Right lobe of liver (tissue), 6 donors: ENCODE measurements at regions not wholly inside any gene's neighbourhood (a gene's known extent, or its start where the extent isn't known, plus 50 kb on each side); places are given as distances from the start of the nearest gene placed in this dataset.

Experiments
- ATAC-seq, 4 donors: fragments of 200-7000 bp; cut with Tn5 transposase; one replicate each; pipeline ENCODE4 v1.9.1; 2020; ENCODE audit warnings: mild to moderate bottlenecking in 4 of 4, moderate library complexity in 4 of 4
- DNase-seq, 3 donors: peaks; one replicate each; pipeline ENCODE4 v3.0.0-alpha.2; 2020
- H3K27ac ChIP-seq, 3 donors: fragments of 200-600 bp; one replicate each; pipeline ENCODE4 v1.8.0; 2022
- H3K27me3 ChIP-seq, 2 donors: fragments of 200-600 bp; one replicate each; pipeline ENCODE4 v1.8.0; 2022
- H3K36me3 ChIP-seq, 4 donors: fragments of 200-600 bp; sonication (generic) in 1 of 4; one replicate each; pipeline versions ENCODE4 v1.5.1 to v1.8.0; 2017 to 2022; ENCODE audit warnings: control low read depth in 1 of 4
- H3K4me1 ChIP-seq, 4 donors: fragments of 200-600 bp; sonication (generic) in 1 of 4; one replicate each; pipeline versions ENCODE4 v1.5.1 to v1.8.0; 2017 to 2022; ENCODE audit warnings: control low read depth in 1 of 4
- H3K4me3 ChIP-seq, 3 donors: fragments of 200-600 bp; one replicate each; pipeline ENCODE4 v1.8.0; 2022
- H3K9me3 ChIP-seq, 4 donors: fragments of 200-600 bp; sonication (generic) in 1 of 4; one replicate each; pipeline versions ENCODE4 v1.5.1 to v1.8.0; 2017 to 2022; ENCODE audit warnings: control low read depth in 1 of 4
- POLR2A ChIP-seq: fragments of 450-650 bp; IDR thresholded peaks from one replicate; pipeline ENCODE4 v1.6.1; 2017; ENCODE audit warnings: antibody characterized with exemption, mild to moderate bottlenecking
- WGBS: methylation state at CpG from one replicate; pipeline ENCODE4 v1.1.6; 2018; ENCODE audit warnings: low coverage, low lambda C conversion rate; ENCODE audit not compliant: insufficient coverage; ENCODE audit errors: missing lambda C conversion rate; 5-methylcytosine and 5-hydroxymethylcytosine counted together
- intact Hi-C, 2 donors: fragments of 100-400 bp; cut with DNase I; formaldehyde crosslinking; loops; one replicate each; pipeline versions ENCODE4 v1.11.2 to v1.14.1; 2022
- small RNA-seq, 2 experiments: library from RNA; depleted of rRNA; stranded (forward); fragments of <200 nt; gene quantifications; one replicate each; pipeline ENCODE3, GENCODE V24; 2016
- TF ChIP-seq, protein P1 (sequence below), 4 donors: fragments of 200-600 bp in 3 of 4; fragments of 450-650 bp in 1 of 4; IDR thresholded peaks; one replicate each; pipeline versions ENCODE4 v1.5.1 to v1.8.0; 2016 to 2022; ENCODE audit warnings: antibody characterized with exemption in 4 of 4, mild to moderate bottlenecking in 2 of 4
- donor health status: DM: no; HTN: yes; CAD: no.
- donor health status: DM: no; HTN: no; CAD: no.
- donor health status: DM: no; HTN: no; CAD: no.
- donor health status: DM: no; HTN: yes; CAD: no.
- donor health status: DM: no; HTN: yes; CAD: no.

DNA sequence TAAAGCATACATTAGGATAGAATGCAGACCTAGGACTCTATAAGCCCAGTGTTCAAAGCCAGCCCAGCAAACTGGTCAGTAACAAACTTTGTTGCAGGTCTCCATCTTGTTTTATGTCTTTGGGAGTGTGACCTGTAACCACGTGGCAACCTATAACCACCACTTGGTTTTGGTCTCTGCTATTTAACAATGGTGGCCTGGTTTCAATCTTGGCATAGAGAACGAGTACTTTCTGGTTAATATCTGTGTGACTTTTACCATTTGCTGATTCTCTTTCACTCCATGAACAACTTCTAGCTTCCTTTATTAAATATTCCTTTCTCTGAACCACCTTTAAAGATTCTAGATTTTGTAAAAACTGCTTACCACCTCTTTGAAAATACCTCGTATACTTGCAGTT lies 118.5 kb downstream of the KCNS3 start:
- peaks cover 0 to 6% (median 0%) of the 10 kb centered on the region in 4 donors for H3K9me3 ChIP-seq
- H3K36me3 ChIP-seq = no peaks in the 10 kb centered on the region
- no peak overlapping the region for H3K4me3 ChIP-seq
- TF ChIP-seq, protein P1, sequence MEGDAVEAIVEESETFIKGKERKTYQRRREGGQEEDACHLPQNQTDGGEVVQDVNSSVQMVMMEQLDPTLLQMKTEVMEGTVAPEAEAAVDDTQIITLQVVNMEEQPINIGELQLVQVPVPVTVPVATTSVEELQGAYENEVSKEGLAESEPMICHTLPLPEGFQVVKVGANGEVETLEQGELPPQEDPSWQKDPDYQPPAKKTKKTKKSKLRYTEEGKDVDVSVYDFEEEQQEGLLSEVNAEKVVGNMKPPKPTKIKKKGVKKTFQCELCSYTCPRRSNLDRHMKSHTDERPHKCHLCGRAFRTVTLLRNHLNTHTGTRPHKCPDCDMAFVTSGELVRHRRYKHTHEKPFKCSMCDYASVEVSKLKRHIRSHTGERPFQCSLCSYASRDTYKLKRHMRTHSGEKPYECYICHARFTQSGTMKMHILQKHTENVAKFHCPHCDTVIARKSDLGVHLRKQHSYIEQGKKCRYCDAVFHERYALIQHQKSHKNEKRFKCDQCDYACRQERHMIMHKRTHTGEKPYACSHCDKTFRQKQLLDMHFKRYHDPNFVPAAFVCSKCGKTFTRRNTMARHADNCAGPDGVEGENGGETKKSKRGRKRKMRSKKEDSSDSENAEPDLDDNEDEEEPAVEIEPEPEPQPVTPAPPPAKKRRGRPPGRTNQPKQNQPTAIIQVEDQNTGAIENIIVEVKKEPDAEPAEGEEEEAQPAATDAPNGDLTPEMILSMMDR (IDR thresholded peaks at IDR 0.05) = no peak
- no peak for TF ChIP-seq POLR2A
- ATAC-seq (no peak), DNase-seq (no peak)
- no peak overlapping the region for H3K27ac ChIP-seq
- no peaks in the 10 kb centered on the region for H3K27me3 ChIP-seq
- H3K4me1 ChIP-seq = no peaks in the 10 kb centered on the region
- intact Hi-C loops = no loop called here
- WGBS = 51% methylated on average over 3 of the region's 3 CpGs

DNA sequence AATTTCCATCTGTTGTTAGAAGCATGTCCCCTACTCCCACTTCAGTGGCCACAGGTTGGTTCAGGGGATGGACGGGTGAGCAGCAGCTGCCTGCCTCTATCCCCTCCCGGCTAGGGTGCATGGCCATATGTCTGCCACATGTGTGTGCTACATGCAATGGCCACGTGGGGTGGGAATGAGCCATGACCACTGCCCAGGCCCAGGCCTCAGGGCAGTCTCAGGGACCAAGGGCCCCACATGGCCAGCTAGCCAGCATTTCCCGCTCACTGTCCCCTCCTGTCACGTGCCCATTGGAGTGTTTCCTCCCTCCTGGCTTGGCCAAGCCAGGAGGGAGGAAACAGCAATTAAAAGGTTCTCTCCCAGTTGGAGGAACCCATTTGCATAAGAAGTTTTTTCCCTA lies 117.1 kb downstream of the KCNS3 start:
- no peak for ATAC-seq
- peak in 1 of 3 donors; percentile 18 for DNase-seq
- TF ChIP-seq, protein P1 (IDR thresholded peaks at IDR 0.05) = no peak
- TF ChIP-seq POLR2A = no peak
- H3K27me3 ChIP-seq = no peaks in the 10 kb centered on the region
- H3K4me3 ChIP-seq = no peak overlapping the region
- H3K27ac ChIP-seq = no peak overlapping the region
- no peaks in the 10 kb centered on the region for H3K36me3 ChIP-seq
- no CpG with 5 or more reads among the region's 5 CpGs for WGBS
- H3K4me1 ChIP-seq = no peaks in the 10 kb centered on the region
- intact Hi-C loops = no loop called here
- H3K9me3 ChIP-seq = peaks cover 0 to 6% (median 0%) of the 10 kb centered on the region in 4 donors

Small RNA genes lying in the stretch of these regions (small RNA-seq; reads per million reads assigned to genes)
- 0 reads per million in 2 experiments for gene RF00561
